PC-3 (cell line): ENCODE measurements at regions not wholly inside any gene's neighbourhood (a gene's known extent, or its start where the extent isn't known, plus 50 kb on each side); places are given as distances from the start of the nearest gene placed in this dataset.

Experiments used
- CTCF ChIP-seq: fragments of 300-600 bp; sonication (generic); conservative IDR thresholded peaks from 2 replicates; pipeline ENCODE4 v1.5.1; 2017; ENCODE audit warnings: antibody characterized with exemption, low read depth, mild to moderate bottlenecking, low read length
- EZH2 ChIP-seq: fragments of 300-600 bp; sonication (generic); IDR thresholded peaks from one replicate; pipeline ENCODE4 v1.6.1; 2017; ENCODE audit warnings: antibody characterized with exemption, mild to moderate bottlenecking, low read length; ENCODE audit not compliant: unreplicated experiment
- EZH2phosphoT487 ChIP-seq: fragments of 300-600 bp; sonication (generic); IDR thresholded peaks from 2 replicates; pipeline ENCODE4 v1.6.1; 2018; ENCODE audit warnings: mild to moderate bottlenecking, antibody characterized with exemption, low read length, borderline replicate concordance

- TF ChIP-seq CTCF (no peak), EZH2 (no peak), EZH2phosphoT487 (no peak)
These were observed 141.6 kb upstream of the LINGO1 start for GRCh38 chr15:77774350-77774749.
